Sigmoid colon (tissue), 6 donors: ENCODE measurements at regions not wholly inside any gene's neighbourhood (a gene's known extent, or its start where the extent isn't known, plus 50 kb on each side); places are given as distances from the start of the nearest gene placed in this dataset.

Source experiments
- DNase-seq: peaks from one replicate; pipeline ENCODE4 v3.0.0-alpha.2; 2019
- H3K27ac ChIP-seq, 4 donors: fragments of 200-600 bp; sonication (generic); one replicate each; pipeline ENCODE4 v1.5.1; 2016 to 2019; ENCODE audit warnings: mild to moderate bottlenecking in 1 of 4
- H3K27me3 ChIP-seq, 3 donors: fragments of 200-600 bp; sonication (generic); one replicate each; pipeline ENCODE4 v1.5.1; 2019; ENCODE audit warnings: mild to moderate bottlenecking in 1 of 3
- H3K36me3 ChIP-seq, 4 donors: fragments of 200-600 bp; sonication (generic); one replicate each; pipeline ENCODE4 v1.5.1; 2016 to 2019
- H3K4me1 ChIP-seq, 4 donors: fragments of 200-600 bp; sonication (generic); one replicate each; pipeline ENCODE4 v1.5.1; 2017 to 2019
- H3K4me3 ChIP-seq, 4 donors: fragments of 200-600 bp; sonication (generic); one replicate each; pipeline ENCODE4 v1.5.1; 2017 to 2019; ENCODE audit warnings: mild to moderate bottlenecking in 2 of 4, moderate library complexity in 1 of 4
- H3K9me3 ChIP-seq, 4 donors: fragments of 200-600 bp in 3 of 4; sonication (generic) in 3 of 4; one replicate each; pipeline versions ENCODE4 v1.5.1 to v1.6.1; 2013 to 2019
- EP300 ChIP-seq, 4 donors: sonication (generic); formaldehyde crosslinking; IDR thresholded peaks; one replicate each; pipeline ENCODE4 v1.6.1; 2017; ENCODE audit warnings: antibody characterized with exemption in 4 of 4
- POLR2A ChIP-seq, 2 donors: fragments of 450-650 bp; IDR thresholded peaks; one replicate each; pipeline ENCODE4 v1.6.1; 2016; ENCODE audit warnings: antibody characterized with exemption in 2 of 2, mild to moderate bottlenecking in 2 of 2, moderate library complexity in 2 of 2
- POLR2AphosphoS5 ChIP-seq, 4 donors: sonication (generic); formaldehyde crosslinking; IDR thresholded peaks; one replicate each; pipeline ENCODE4 v1.6.1; 2017; ENCODE audit warnings: antibody characterized with exemption in 4 of 4
- WGBS, 2 donors: extraction: QIAGEN DNeasy Blood & Tissue Kit; methylation state at CpG; one replicate each; pipeline ENCODE4 v1.1.7; 2013; 5-methylcytosine and 5-hydroxymethylcytosine counted together
- intact Hi-C: fragments of 100-400 bp; cut with DNase I; formaldehyde crosslinking; loops from one replicate; pipeline ENCODE4 v1.15.1; 2023
- TF ChIP-seq, protein P1 (sequence below), 4 experiments: fragments of 450-650 bp in 3 of 4; fragments of 200-600 bp in 1 of 4; IDR thresholded peaks; one replicate each; pipeline ENCODE4 v1.5.1; 2016 to 2019; ENCODE audit warnings: antibody characterized with exemption in 4 of 4, mild to moderate bottlenecking in 3 of 4, moderate library complexity in 2 of 4
- donor health status: healthy with polysubstance abuse.
- donor health status: healthy.

DNA sequence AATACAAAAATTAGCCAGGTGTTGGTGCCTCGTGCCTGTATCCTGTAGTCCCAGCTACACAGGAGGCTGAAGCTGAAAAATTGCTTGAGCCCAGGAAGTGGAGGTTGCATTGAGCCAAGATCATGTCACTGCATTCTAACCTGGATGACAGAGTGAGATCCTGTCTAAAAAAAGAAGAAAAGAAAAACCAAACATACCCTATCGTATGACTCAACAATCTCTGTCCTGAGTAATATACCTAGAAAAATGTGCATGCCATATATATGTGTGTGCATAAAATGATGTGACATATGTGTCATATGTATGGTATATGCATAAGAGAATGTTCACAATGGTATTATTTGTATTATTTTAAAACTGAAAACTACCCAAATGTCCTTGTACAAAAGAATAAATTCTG is 261.5 kb upstream of the CLEC14A start:
- no peak overlapping the region for H3K27ac ChIP-seq
- no peak for DNase-seq
- no peaks in the 10 kb centered on the region for H3K27me3 ChIP-seq
- no peaks in the 10 kb centered on the region for H3K9me3 ChIP-seq
- no peak overlapping the region for H3K4me3 ChIP-seq
- WGBS, 2 donors: 78 to 85% methylated on average over 2 of the region's 2 CpGs
- no peaks in the 10 kb centered on the region for H3K36me3 ChIP-seq
- no peaks in the 10 kb centered on the region for H3K4me1 ChIP-seq
- intact Hi-C loops: no loop called here
- no peak for TF ChIP-seq POLR2A (IDR thresholded peaks at IDR 0.05)
- no peak for TF ChIP-seq POLR2AphosphoS5 (IDR thresholded peaks at IDR 0.05)
- TF ChIP-seq EP300 (IDR thresholded peaks at IDR 0.05): no peak
- TF ChIP-seq, protein P1, sequence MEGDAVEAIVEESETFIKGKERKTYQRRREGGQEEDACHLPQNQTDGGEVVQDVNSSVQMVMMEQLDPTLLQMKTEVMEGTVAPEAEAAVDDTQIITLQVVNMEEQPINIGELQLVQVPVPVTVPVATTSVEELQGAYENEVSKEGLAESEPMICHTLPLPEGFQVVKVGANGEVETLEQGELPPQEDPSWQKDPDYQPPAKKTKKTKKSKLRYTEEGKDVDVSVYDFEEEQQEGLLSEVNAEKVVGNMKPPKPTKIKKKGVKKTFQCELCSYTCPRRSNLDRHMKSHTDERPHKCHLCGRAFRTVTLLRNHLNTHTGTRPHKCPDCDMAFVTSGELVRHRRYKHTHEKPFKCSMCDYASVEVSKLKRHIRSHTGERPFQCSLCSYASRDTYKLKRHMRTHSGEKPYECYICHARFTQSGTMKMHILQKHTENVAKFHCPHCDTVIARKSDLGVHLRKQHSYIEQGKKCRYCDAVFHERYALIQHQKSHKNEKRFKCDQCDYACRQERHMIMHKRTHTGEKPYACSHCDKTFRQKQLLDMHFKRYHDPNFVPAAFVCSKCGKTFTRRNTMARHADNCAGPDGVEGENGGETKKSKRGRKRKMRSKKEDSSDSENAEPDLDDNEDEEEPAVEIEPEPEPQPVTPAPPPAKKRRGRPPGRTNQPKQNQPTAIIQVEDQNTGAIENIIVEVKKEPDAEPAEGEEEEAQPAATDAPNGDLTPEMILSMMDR (IDR thresholded peaks at IDR 0.05): no peak

- intact Hi-C loops: no loop called here
- TF ChIP-seq POLR2A (IDR thresholded peaks at IDR 0.05): no peak
- no peak for TF ChIP-seq EP300 (IDR thresholded peaks at IDR 0.05)
- TF ChIP-seq, protein P1 (IDR thresholded peaks at IDR 0.05): no peak
- no peak for TF ChIP-seq POLR2AphosphoS5 (IDR thresholded peaks at IDR 0.05)
- H3K4me1 ChIP-seq: no peaks in the 10 kb centered on the region
- no peak for DNase-seq
- H3K4me3 ChIP-seq: no peak overlapping the region
- no peak overlapping the region for H3K27ac ChIP-seq
- peaks cover 0 to 3% (median 0%) of the 10 kb centered on the region in 4 donors for H3K9me3 ChIP-seq
- no peaks in the 10 kb centered on the region for H3K36me3 ChIP-seq
- H3K27me3 ChIP-seq: no peaks in the 10 kb centered on the region
Measured at GRCh38 chr14:38512236-38512635, 256.3 kb upstream of the CLEC14A start.

- Histone ChIP-seq H3K9me3 (peaks cover 0 to 3% (median 0%) of the 10 kb centered on the region in 4 donors), H3K4me3 (no peak overlapping the region), H3K4me1 (peaks cover 0 to 5% (median 2%) of the 10 kb centered on the region in 4 donors), H3K27me3 (no peaks in the 10 kb centered on the region), H3K36me3 (no peaks in the 10 kb centered on the region), H3K27ac (no peak overlapping the region)
- intact Hi-C loops: no loop called here
- TF ChIP-seq EP300 (IDR thresholded peaks at IDR 0.05): no peak
- no peak for TF ChIP-seq POLR2AphosphoS5 (IDR thresholded peaks at IDR 0.05)
- no peak for TF ChIP-seq POLR2A (IDR thresholded peaks at IDR 0.05)
- TF ChIP-seq, protein P1 (IDR thresholded peaks at IDR 0.05): no peak
- no peak for DNase-seq
Measured at GRCh38 chr14:38507299-38507698, 251.4 kb upstream of the CLEC14A start.

DNA sequence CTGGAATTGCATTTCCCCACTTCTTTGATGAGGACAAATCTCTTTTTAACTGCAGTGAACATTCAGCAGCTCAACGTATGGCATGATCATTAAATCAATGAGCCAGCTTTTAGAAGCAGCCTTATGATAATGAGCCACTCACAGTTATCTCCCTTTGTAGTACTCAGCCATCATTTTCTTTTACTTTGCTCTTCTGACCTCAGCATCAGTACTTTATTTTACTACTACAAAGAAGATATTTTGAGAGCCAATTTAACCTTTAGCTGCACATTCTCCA is 250.0 kb upstream of the CLEC14A start:
- no peak overlapping the region for H3K4me3 ChIP-seq
- H3K9me3 ChIP-seq: peaks cover 0 to 3% (median 0%) of the 10 kb centered on the region in 4 donors
- no peak overlapping the region for H3K27ac ChIP-seq
- WGBS, 2 donors: 39 to 49% methylated on average over 1 of the region's 1 CpG
- no peak for DNase-seq
- intact Hi-C loops: no loop called here
- H3K27me3 ChIP-seq: no peaks in the 10 kb centered on the region
- TF ChIP-seq POLR2AphosphoS5 (IDR thresholded peaks at IDR 0.05) (no peak), POLR2A (IDR thresholded peaks at IDR 0.05) (no peak), EP300 (IDR thresholded peaks at IDR 0.05) (no peak)
- TF ChIP-seq, protein P1 (IDR thresholded peaks at IDR 0.05): no peak
- H3K4me1 ChIP-seq: peaks cover 0 to 5% (median 2%) of the 10 kb centered on the region in 4 donors
- no peaks in the 10 kb centered on the region for H3K36me3 ChIP-seq

DNA sequence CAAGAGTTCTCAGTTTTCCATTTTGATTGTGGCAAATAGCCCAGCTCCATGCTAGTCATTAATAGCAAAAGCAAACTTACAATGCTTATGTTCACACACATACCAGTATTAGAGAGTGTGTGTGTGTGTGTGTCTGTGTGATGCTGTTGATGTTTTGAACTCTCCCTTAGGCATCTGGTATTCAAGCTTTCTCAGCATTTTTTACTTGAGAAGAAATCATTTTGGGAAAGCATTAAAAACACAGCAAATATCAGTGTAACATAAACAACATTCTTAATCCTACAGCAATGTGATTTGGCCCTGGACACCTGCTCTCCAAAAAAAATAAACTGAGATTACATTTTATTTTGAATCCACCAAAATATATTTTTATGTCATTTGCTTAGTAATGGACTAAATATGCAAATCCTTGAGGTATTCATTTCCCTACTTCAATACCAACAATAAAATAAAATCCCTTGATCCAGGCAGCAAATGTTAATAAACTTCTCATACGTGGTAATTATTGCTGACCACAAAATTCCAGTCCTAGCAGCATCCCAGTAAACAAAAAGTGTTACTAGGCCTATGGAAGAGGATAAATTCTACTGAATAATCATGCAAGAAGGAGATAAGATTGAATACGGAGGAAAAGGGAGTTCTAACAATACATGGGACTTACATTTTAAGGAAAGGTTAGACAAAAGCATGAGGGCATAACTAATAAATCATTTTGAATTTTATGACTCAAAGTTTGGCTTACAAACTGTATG is 249.5 kb upstream of the CLEC14A start:
- no peaks in the 10 kb centered on the region for H3K27me3 ChIP-seq
- peaks cover 0 to 3% (median 0%) of the 10 kb centered on the region in 4 donors for H3K9me3 ChIP-seq
- no peaks in the 10 kb centered on the region for H3K36me3 ChIP-seq
- no peak for DNase-seq
- WGBS, 2 donors: 31 to 52% methylated on average over 2 of the region's 2 CpGs
- intact Hi-C loops: no loop called here
- H3K27ac ChIP-seq: no peak overlapping the region
- peaks cover 0 to 5% (median 2%) of the 10 kb centered on the region in 4 donors for H3K4me1 ChIP-seq
- H3K4me3 ChIP-seq: no peak overlapping the region
- TF ChIP-seq POLR2A (IDR thresholded peaks at IDR 0.05) (no peak), POLR2AphosphoS5 (IDR thresholded peaks at IDR 0.05) (no peak), EP300 (IDR thresholded peaks at IDR 0.05) (no peak)
- TF ChIP-seq, protein P1 (IDR thresholded peaks at IDR 0.05): no peak
